Left ventricle myocardium superior (tissue), 1 donor: ENCODE measurements at regions not wholly inside any gene's neighbourhood (a gene's known extent, or its start where the extent isn't known, plus 50 kb on each side); places are given as distances from the start of the nearest gene placed in this dataset.
"Not testable (repeated sequence)": the region's sequence is repeated elsewhere in the genome, so short reads cannot be mapped to it uniquely, and the experiment has no call there.

Source experiments
- ATAC-seq: fragments of 200-7000 bp; cut with Tn5 transposase; one replicate; pipeline ENCODE4 v1.9.1; 2020; ENCODE audit warnings: mild to moderate bottlenecking, moderate library complexity
- DNase-seq: peaks from one replicate; pipeline ENCODE4 v3.0.0-alpha.2; 2020
- intact Hi-C: fragments of 100-400 bp; cut with micrococcal nuclease; formaldehyde crosslinking; loops from one replicate; pipeline ENCODE4 v1.11.0; 2022
- donor health status: DM: no; HTN: yes; CAD: no; lungs with severe emphysema.

- no peak for ATAC-seq
- no peak for DNase-seq
- intact Hi-C loops: no loop called here
Observed at GRCh38 chr20:54950304-54950703, 474.9 kb downstream of the DOK5 start.

DNA sequence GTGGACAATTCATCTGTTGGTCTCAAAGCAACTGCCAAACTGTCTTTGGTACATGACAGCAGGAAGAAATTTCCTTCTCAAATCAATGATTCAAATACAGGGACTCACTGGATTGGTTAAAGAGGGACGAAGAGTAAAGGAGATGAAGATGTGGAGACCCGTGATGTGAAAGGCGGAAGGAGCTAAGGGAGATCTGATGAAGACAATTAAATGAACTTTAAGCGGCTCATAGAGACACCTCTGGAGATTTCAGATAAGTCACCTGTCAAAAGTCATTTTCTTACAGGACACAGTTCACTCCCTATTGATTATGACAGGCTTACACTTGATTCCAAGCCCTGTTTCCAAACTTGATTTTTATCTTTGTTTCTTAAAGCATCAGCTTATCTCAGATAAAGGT is 466.3 kb downstream of the DOK5 start:
- DNase-seq: no peak
- ATAC-seq: no peak
- intact Hi-C loops: no loop called here

DNA sequence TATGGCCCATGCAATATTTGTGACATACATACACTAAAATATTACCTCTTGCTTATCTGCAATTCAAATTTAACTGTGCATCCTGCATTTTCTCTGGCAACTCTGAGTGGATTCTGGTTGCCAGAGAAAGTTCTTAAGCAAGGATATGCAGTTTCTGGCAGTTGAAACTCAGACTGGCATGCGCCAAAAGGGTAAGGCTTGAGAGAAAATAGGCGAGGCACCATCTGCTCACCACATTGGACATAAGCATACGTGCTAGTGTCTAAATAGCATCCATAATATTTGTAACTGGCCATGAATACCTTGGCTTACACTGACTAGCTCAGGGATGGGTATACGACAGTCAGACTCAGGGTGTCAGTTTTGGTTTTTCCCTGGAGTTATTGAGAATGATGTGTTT is 465.1 kb downstream of the DOK5 start:
- intact Hi-C loops: no loop called here
- DNase-seq: no peak
- ATAC-seq: no peak

- no peak for DNase-seq
- intact Hi-C loops: no loop called here
- ATAC-seq: no peak
Observed at GRCh38 chr20:54938707-54939106, 463.3 kb downstream of the DOK5 start.

GRCh38 chr20:54933212-54933904 is 458.0 kb downstream of the DOK5 start:
- ATAC-seq: no peak

GRCh38 chr20:54929191-54929590 is 453.8 kb downstream of the DOK5 start:
- intact Hi-C loops: no loop called here

More at GRCh38 chr20:54933212-54933904, 458.0 kb downstream of the DOK5 start:
- DNase-seq: no peak
- intact Hi-C loops: no loop called here

GRCh38 chr20:54928564-54928963 is 453.2 kb downstream of the DOK5 start:
- DNase-seq (no peak), ATAC-seq (no peak)
- intact Hi-C loops: no loop called here

More at GRCh38 chr20:54929191-54929590, 453.8 kb downstream of the DOK5 start:
- DNase-seq: no peak
- no peak for ATAC-seq

GRCh38 chr20:54922636-54923035 is 447.2 kb downstream of the DOK5 start:
- intact Hi-C loops: no loop called here
- DNase-seq: no peak
- ATAC-seq: no peak

DNA sequence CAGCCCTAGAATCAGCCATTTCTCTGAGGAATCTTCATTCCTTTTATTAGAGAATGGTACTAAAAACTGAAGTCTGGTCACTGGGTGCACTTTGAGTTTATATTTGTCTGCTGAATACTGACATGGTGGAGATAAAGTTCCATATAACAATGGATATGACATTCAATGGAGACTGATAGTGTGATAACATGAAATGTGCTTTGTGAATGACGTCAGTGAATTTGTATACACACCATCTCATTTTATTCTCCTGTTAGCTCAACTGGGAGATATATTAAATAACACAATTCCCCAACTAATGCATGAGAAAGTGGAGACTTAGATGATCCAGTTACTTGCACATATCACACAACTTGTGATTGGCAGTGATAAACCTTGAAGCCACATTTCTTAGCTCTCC is 446.7 kb downstream of the DOK5 start:
- no peak for ATAC-seq
- DNase-seq: no peak
- intact Hi-C loops: no loop called here

DNA sequence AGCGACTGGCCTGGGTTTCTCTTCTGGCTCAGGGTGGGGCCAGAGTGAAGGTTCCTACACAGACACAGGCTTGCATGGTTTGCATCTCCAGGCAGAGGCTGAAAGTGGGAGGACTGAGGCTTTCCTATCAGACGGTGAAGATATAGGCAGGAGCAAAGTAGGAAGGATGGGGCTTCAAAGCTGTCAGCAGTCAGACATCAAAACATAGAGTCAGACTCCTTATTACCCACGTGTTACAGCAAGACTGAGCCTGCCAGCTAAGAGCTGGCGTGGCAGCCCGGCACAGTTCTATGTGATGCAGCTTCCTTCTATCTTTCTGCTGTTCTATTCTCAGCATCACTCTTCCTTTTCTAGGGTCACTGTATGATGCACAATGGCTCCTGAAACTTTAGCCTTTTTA is 445.1 kb downstream of the DOK5 start:
- ATAC-seq: no peak
- DNase-seq: no peak

DNA sequence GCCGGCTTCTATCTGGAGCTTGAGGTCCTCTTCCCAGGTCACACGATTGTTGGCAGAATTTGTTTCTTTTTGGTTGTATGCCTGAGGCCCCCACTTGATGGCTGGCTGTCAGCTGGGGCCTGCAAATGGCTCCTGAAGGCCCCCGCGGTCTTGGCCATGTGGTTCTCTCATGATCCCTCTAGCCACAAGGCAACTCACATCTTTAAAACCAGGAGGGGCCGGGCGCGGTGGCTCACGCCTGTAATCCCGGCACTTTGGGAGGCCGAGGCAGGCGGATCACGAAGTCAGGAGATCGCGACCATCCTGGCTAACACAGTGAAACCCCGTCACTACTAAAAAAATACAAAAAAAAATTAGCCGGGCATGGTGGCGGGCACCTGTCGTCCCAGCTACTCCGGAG is 443.6 kb downstream of the DOK5 start:
- intact Hi-C loops, DNase-seq, ATAC-seq: not testable (repeated sequence)

More for the DNA sequence above, 445.1 kb downstream of the DOK5 start:
- intact Hi-C loops: no loop called here

GRCh38 chr20:54914995-54915394 is 439.6 kb downstream of the DOK5 start:
- intact Hi-C loops: no loop called here
- no peak for ATAC-seq
- no peak for DNase-seq

DNA sequence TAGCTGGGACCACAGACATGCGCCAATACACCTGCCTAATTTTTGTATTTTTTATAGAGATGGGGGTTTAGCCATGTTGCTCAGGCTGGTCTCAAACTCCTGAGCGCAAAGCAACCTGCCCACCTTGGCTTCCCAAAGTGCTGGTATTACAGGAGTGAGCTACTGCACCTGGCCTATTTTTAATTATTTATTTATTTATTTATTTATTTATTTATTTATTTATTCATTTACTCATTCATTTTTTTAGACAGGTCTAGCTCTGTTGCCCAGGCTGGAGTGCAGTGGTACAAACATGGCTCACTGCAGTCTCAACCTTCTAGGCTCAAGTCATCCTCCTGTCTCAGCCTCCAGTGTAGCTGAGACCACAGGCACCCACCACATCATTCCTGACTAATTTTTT is 434.3 kb downstream of the DOK5 start:
- intact Hi-C loops: no loop called here
- ATAC-seq: no peak
- no peak for DNase-seq

DNA sequence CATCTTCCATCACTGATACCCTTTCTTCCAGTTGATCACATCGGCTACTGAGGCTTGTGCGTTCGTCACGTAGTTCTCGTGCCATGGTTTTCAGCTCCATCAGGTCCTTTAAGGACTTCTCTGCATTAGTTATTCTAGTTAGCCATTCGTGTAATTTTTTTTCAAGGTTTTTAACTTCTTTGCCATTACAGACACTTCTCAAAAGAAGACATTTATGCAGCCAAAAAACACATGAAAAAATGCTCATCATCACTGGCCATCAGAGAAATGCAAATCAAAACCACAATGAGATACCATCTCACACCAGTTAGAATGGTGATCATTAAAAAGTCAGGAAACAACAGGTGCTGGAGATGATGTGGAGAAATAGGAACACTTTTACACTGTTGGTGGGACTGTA is 430.7 kb downstream of the DOK5 start:
- ATAC-seq, intact Hi-C loops, DNase-seq: not testable (repeated sequence)

DNA sequence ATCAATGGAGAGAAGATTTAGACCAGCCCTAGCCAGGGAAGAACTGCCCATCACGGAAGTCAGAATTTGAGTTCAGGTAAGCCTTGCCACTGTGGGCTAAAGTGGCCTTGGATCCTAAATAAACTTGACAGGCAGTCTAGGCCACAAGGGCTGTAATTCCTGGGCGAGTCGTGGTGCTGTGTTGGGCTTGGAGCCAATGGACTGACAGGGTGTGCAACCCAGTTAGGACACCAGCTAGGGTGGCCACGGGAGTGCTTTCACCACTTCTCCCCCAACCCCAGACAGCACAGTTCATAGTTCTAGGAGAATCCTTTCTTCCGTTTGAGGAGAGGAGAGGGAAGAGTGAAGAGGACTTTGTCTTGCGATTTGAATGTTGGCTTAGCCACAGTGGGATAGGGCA is 422.4 kb downstream of the DOK5 start:
- no peak for DNase-seq
- intact Hi-C loops: no loop called here
- no peak for ATAC-seq

DNA sequence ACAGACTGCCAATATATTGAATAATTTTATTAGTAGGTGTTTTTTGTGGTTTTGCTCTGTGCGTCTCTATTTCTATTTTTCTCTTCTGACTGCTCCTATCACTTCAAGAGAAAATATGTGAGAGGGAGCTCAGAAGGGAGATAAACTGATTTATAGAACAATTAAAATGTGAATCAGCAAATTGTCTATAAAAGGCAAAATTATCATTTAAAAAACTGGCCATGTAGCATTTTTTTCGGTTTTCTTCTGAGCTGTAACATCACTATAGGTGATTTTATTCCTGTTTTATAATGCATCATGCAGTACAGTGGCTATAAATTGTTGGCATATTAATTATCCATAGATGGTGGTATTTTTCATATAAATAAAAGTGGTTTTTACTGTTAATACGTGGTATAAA is 416.5 kb downstream of the DOK5 start:
- intact Hi-C loops: no loop called here
- ATAC-seq: no peak
- DNase-seq: no peak

DNA sequence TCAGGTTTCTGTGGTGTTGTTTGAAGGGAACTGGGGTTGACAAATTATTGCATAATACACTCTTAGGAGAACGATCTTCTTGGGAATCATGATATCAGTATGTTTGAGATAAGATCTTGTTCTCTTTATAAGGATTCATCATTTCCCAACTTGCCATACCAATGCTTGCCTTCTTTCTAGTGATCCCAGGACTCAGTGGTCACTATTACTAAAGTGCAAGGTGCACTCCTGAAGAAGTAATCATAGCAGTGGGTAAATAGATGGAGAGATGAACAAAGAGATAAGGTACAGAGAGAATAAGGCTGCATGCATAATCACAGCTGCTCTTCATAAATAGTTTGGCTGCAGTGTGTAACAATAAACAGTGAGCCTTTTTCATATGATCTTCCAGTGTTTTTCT is 404.0 kb downstream of the DOK5 start:
- intact Hi-C loops: no loop called here
- DNase-seq (no peak), ATAC-seq (no peak)

DNA sequence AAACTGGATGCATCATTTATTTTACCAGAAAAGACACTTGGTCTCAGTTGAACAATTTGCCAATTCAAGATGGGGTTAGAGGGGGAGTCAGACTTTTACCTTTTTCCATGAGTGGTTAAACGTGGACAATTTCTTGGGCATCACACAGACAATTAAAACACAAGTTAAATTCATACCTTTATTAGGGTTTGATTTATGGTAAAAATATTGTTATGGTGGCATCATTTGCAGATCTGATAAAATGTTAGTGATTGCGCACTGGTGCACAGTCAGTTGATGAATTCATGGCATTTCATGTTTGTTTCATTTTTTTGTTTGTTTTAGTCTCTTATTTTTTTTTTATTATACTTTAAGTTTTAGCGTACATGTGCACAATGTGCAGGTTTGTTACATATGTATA is 399.9 kb downstream of the DOK5 start:
- ATAC-seq: no peak
- DNase-seq: no peak
- intact Hi-C loops: no loop called here

GRCh38 chr20:54874718-54875117 is 399.3 kb downstream of the DOK5 start:
- ATAC-seq (no peak), DNase-seq (no peak)
- intact Hi-C loops: no loop called here

DNA sequence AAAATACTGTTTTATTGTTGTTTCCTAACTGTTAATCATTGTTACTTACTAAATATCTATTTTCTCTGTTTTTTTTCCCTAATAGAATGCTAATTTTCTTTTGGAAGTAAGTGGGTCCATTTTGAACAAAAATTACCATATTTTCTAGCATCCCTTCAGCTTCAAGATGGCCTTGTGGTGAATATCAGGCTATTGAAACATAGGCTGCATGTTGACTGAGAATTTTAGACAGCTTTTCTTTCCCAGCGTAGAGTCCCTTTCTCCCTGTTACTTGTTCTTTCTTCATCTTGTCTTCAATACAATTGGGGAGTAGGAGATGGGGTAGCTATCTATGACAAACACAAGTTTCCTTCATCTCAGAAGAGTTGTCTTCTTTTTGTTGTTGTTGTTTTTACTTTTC is 397.0 kb downstream of the DOK5 start:
- DNase-seq: no peak
- ATAC-seq: no peak
- intact Hi-C loops: no loop called here

- ATAC-seq: no peak
- DNase-seq: no peak
- intact Hi-C loops: no loop called here
Observed at GRCh38 chr20:54869765-54870164, 394.4 kb downstream of the DOK5 start.

DNA sequence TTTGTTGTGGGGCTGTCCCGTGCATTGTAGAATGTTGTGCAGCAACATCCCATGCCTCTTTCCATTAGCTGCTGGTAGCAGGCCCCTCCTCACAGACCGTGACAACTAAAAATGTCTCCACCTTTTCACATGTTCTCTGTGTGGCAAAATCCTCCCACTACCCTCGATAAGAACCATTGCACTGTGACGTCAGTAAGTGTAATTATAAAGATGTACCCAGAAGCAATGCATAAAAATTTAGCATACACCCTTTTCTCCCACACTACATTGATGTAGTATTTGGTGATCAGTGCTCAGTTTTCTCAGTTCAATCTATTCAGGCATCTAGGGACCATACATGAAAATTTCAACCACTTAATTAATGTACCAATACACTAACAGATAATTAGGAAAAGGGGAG is 389.9 kb downstream of the DOK5 start:
- no peak for ATAC-seq
- intact Hi-C loops: no loop called here
- no peak for DNase-seq
